Epidermal melanocyte (primary cell): ENCODE measurements at regions not wholly inside any gene's neighbourhood (a gene's known extent, or its start where the extent isn't known, plus 50 kb on each side); places are given as distances from the start of the nearest gene placed in this dataset.

Source experiments
- DNase-seq: peaks from one replicate; pipeline ENCODE4 v3.0.0; 2011; ENCODE audit warnings: low spot score; ENCODE audit not compliant: insufficient read length

DNA sequence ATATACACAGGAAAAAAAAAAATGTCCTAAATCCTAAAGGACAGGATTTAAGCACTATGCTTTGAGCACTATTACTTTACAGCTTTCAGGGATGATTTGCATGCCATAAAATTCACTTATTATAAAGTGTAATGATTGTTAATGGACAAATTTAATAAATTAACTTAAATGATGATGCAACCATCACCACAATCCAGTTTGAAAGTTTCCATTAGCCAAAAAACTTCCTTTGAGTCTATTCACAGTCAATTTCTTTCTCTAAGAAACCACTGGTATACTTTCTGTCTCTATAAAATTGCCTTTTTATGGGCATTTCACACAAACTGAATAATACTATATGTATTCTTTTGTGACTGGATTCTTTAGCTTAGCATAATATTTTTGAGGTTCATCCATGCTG, 111.1 kb upstream of the RIOK3 start:
- DNase-seq = no peak

- DNase-seq = no peak
Measured at GRCh38 chr18:23342506-23342905, 110.6 kb upstream of the RIOK3 start.

GRCh38 chr18:23350188-23350587, 102.9 kb upstream of the RIOK3 start:
- no peak for DNase-seq

GRCh38 chr18:23351521-23351920, 101.6 kb upstream of the RIOK3 start:
- DNase-seq = no peak

GRCh38 chr18:23352042-23352441, 101.0 kb upstream of the RIOK3 start:
- DNase-seq = no peak

DNA sequence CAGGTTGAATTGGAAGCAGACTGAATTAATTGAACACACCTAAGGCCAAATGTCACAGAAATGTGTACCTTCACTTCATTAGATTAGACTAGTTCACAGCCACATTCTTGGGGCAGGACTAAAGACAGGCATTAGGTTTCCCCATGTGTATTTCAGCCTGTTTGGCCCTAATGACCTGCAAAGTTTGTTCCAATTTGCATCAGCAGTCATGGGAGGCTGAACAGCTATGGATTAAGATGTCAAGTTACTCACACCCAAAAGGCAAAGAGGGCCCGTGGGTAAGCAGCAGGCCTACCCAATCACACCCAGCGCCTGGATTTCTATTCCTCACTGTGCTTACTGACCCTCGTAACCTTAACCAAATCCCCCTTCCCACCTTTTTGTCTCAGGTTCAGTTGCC, 99.6 kb upstream of the RIOK3 start:
- no peak for DNase-seq

- DNase-seq = no peak
Measured at GRCh38 chr18:23354625-23355024, 98.5 kb upstream of the RIOK3 start.

DNA sequence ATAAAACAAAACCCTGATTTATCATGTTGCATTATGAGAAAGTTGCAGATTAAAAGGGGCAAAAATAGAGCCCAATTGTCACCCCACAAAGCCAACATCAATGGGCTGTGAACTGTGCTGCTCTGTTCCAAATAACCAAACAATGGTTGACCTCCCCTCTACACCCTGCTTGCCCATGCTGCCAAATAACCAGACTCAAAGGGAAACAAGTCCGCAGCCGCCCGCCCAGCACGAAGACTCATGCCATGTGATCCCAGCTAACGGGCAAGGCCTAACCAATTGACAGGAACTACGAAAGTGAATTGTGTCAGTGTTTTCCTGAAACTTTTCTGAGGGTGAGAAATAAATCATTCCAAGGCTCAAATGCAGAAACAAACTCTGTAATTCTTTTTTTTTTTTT, 97.9 kb upstream of the RIOK3 start:
- DNase-seq = no peak

DNA sequence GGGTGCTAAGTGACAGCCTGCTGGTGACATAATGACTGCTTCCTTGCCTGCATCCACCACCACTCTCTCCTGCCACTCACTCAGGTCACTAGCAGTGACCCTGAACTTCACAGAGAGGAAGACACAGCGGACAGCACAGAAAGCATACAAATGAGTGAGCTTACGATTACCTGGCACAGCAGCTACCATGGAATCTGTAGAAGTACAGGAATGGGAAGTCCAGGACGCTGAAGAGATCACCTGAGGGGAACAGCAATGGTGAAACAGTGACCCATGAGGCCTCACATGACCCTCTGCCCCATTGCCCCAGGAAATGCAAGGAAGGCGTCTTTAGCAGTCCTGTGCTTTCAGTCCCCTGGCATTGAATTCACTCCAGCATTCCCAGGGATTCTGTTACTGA, 96.7 kb upstream of the RIOK3 start:
- DNase-seq = no peak

DNA sequence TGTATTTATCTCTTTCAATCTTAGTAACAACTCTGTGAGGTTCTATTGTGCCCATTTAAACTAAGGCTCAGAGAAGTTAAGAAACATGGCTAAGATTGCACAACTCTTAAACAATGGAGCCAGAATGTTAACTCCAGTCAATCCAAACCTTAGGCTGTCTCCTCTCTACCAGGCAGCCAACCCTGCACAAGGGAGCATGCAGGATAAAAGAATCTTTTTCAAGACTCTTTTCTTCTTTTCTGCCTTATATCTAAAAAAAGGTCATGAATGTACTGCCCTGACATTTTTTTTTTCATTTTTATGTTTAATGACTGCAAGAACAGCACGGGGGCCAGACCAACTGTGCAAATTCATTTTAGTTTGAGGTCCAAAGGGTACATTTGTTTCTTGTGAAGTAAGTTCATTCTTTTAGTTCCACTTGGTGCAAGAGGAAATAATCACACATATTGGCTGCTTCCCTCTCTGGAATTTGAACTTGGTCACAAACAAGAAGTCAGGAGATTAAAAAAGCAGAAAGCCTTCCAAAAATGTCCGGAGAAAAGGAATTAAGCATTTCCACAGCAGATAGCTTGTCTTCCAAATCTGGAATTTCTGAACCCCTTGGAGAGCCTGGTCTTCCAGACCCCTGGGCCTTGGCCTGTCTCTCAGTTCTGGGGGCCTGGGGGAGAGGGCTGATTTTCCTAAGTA, 96.0 kb upstream of the RIOK3 start:
- no peak for DNase-seq

DNA sequence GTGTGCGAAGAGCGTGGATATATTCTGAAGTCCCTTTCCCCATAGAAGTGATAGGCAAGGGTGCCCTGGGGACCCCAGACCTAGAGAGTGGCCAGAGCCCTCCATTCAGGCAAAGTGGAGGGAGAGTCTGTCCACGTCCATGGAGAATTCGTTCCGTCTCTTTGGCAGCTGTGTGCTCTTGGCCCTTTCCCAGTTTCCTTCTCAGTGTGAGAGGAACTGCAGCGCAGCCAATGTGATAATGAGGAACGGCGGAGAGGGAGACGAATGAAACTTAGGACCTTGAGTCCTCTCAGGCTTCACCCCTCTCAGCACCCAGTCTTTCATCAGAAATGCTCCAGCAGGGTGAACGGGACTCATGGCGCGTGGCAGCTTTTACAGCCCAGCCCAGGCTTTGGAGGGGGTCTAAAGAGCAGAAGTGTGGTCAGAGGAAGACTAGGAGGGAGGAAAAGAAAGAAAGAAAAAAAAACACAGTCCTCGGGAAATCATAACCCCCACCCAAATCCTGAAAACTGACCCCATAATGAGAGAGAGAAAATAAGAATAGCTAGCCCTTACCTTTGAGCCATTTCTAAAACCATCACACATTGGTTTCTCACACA, 95.0 kb upstream of the RIOK3 start:
- DNase-seq = no peak

GRCh38 chr18:23359421-23359820, 93.7 kb upstream of the RIOK3 start:
- DNase-seq = no peak

DNA sequence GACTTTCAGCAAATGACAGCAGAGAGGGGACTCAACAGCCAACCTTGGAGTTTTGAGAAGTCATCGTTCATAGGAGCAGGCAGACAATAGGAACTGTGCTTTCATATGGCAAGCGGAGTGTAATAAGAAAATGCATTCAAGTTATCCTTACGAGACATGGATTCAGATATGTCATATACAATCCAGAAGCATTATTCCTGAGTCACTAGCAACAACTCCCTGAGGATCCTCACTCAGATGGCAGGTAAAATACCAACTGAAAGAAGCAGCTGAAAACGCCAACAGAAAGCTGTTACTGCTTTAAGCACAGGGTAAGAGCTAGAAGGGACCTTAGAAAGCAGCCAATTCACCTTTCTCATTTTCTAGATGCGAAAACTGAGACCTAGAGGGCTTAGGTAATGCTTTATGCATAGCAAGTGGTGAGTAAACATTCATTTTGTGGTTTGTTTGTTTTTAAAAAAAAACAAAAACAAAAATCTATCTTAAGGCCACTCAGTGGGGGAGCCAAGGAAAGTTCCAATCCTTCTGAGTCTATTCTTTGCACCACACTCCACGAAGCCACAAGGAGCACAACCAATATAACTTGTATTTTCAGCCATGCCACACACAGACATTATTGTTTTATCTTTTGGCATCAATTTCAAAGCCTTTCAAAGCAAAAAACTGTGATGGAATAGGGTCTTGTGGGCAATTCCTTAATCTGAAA, 89.1 kb upstream of the RIOK3 start:
- no peak for DNase-seq

DNA sequence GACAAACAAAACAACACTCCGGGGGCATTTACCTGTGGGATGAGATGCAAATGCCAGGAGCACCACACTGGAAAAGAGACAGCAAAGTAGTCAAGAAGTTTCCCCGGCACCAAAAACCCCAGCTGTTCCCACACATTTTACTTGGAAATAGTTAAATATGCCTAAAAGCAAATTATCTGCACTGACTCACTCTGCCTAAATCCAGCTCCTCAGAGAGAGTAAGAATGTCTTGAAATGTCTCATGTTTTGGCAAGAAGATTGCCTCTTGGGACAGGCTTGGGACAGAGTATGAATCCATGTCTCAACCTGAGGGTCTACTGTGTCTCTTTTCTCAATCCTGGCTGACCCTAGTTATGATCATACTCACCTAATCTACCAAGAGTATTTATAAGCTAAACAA, 87.5 kb upstream of the RIOK3 start:
- DNase-seq = no peak

DNA sequence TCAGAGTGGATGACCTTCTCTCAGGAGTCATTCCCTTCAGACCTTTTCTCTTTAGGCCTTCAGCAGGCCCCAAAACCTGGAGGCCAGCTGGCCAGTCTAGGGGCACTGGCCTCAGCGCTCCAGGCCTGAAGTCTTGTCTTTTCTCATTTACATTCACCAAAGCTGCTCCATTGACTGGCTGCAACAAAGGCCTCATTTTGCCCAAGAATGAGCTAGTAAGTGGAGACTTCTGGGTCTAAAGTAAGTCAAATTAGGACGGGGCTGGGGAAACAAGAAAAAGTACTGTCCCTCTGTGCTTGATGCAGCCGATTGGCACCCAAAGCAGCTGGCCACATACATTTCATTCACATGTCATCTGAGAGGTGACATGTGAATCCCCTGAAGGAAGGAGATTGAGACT, 83.8 kb upstream of the RIOK3 start:
- DNase-seq = peak; percentile 20

GRCh38 chr18:23373570-23373969, 79.5 kb upstream of the RIOK3 start:
- no peak for DNase-seq

GRCh38 chr18:23377669-23378301, 75.3 kb upstream of the RIOK3 start:
- DNase-seq = no peak

DNA sequence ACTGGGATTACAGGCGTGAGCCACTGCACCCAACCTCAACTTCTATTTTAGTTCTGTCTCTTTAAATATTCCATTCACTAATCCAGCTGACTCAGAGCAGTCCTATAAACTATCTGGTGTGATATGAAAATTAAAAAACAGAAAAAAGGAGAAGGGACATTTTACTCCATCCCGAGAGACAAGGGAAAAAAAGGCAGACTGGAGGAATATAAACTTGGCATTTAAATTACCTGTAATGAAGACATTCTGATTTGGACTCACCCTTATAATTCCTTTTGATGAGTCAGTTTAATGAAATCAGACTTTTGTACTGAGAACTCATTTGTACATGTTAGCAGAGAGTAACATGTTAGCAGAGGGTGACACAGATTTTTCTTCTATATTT, 74.8 kb upstream of the RIOK3 start:
- no peak for DNase-seq

DNA sequence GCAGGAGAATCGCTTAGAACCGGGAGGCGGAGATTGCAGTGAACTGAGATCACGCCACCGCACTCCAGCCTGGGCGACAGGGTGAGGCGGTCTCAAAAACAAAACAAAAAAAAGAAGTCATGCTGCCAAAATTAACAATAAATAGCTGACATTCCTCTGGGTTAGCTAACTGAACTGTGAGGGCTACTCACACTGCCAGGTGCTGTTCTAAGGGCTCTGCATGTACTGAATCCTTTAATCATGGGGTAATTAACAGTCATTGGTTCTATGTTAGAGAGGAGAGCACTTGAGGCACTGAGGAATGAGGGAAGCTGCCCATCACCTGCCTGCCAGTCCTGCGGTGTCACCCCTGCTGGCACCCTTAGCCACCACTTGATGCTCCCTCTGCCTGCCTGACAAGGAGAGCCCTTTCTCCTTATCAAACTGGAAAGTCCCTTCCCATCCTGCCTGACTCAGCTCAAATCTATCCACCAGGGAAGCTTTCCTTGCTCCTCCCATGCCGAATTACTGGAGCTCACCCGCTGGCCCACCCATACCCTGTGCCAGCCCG, 73.0 kb upstream of the RIOK3 start:
- DNase-seq = no peak

GRCh38 chr18:23380817-23381216, 72.3 kb upstream of the RIOK3 start:
- no peak for DNase-seq

DNA sequence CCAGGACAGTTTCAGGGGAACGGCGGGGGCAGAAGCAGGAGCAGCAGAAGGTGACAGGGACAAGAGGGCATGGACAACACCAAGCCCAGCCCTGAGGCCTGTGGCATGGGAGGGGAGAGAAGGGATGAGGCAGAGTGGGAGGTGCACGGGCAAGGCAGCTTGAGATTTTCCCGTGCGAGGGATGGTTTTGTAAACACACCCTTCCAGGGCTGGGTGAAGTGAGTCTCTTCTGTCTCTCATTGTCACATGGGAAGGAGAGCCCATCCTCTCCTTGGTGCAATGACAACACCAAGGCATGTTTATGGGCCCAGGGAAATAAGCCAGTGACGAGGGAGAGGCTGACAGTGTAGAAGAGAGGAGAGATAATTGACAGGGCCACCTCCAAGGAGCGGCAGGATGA, 69.6 kb upstream of the RIOK3 start:
- DNase-seq = no peak
